ENCODE measurements at regions not wholly inside any gene's neighbourhood (a gene's known extent, or its start where the extent isn't known, plus 50 kb on each side); places are given as distances from the start of the nearest gene placed in this dataset.
A peak's percentile ranks its signal among the peaks of the same experiment; 100 is the strongest.

- DNase-seq, result no peak
Observed at GRCh38 chrX:143165778-143166177, 140.1 kb downstream of the SPANXN4 start.

GRCh38 chrX:143139681-143140080 lies 114.0 kb downstream of the SPANXN4 start:
- no peak for DNase-seq

GRCh38 chrX:143121477-143121876 lies 95.7 kb downstream of the SPANXN4 start:
- peak; percentile 59 for DNase-seq

- DNase-seq, result no peak
Observed at GRCh38 chrX:143115466-143115865, 89.7 kb downstream of the SPANXN4 start.

GRCh38 chrX:143095816-143096215 lies 70.1 kb downstream of the SPANXN4 start:
- DNase-seq, result no peak

GRCh38 chrX:143095321-143095720 lies 69.6 kb downstream of the SPANXN4 start:
- DNase-seq, result no peak

GRCh38 chrX:143094417-143095023 lies 68.8 kb downstream of the SPANXN4 start:
- DNase-seq, result no peak

Data from NCI-H510A (cell line).